ENCODE measurements at regions not wholly inside any gene's neighbourhood (a gene's known extent, or its start where the extent isn't known, plus 50 kb on each side); places are given as distances from the start of the nearest gene placed in this dataset.

DNA sequence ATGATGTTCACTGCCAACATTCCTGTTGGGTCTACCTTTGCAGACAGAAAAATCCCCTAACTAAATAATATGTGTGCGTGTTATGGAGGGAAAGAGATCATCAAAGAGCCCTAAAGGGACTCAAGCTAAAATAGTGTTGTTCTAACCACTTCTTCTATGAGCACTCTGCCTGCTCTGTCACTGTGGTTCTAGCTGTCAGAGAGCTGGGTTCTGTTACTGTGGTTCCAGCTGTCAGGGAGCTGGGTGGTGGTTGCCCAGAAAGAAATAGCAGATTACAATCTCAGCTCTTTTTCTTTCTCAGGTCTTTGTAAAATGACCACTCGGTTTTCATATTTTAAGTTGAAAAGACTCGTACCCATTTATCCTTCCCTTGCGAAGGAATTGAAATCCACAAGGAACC lies 176.3 kb downstream of the HS3ST3A1 start:
- DNase-seq (ENCODE audit: low read depth) = no peak
- H3K4me3 ChIP-seq (ENCODE audit: low read length) = no peak overlapping the region
- TF ChIP-seq, protein P1, sequence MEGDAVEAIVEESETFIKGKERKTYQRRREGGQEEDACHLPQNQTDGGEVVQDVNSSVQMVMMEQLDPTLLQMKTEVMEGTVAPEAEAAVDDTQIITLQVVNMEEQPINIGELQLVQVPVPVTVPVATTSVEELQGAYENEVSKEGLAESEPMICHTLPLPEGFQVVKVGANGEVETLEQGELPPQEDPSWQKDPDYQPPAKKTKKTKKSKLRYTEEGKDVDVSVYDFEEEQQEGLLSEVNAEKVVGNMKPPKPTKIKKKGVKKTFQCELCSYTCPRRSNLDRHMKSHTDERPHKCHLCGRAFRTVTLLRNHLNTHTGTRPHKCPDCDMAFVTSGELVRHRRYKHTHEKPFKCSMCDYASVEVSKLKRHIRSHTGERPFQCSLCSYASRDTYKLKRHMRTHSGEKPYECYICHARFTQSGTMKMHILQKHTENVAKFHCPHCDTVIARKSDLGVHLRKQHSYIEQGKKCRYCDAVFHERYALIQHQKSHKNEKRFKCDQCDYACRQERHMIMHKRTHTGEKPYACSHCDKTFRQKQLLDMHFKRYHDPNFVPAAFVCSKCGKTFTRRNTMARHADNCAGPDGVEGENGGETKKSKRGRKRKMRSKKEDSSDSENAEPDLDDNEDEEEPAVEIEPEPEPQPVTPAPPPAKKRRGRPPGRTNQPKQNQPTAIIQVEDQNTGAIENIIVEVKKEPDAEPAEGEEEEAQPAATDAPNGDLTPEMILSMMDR (conservative IDR thresholded peaks at IDR 0.05; ENCODE audit: low read length) = no peak

DNA sequence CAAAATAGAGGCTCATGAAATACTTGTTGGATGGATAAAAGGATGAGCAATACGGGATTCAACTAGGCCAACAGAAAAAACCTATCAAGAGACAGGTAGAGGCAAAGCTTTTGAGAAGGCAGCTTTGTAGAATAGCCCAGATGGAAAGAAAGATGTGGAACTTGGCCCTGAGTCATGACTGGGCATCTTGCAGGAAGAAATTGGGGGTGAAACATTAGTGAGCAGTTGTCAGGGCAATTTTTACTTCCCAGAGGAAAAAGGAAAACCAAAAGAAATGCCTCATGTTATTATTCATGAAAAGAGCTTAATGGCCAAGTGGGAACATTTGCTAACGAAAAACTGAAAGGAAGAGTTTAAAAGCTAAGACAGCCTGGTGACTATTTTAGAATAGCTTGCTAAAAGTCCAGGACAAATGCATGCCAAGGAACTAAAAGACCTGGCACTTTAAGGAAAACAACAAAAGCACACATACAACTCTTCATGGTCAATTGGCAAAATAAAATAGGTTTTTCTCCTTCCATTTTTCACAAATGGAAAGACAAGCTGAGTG lies 180.1 kb downstream of the HS3ST3A1 start:
- TF ChIP-seq, protein P1 (conservative IDR thresholded peaks at IDR 0.05; ENCODE audit: low read length) = no peak
- no peak for DNase-seq (ENCODE audit: low read depth)
- no peak overlapping the region for H3K4me3 ChIP-seq (ENCODE audit: low read length)

DNA sequence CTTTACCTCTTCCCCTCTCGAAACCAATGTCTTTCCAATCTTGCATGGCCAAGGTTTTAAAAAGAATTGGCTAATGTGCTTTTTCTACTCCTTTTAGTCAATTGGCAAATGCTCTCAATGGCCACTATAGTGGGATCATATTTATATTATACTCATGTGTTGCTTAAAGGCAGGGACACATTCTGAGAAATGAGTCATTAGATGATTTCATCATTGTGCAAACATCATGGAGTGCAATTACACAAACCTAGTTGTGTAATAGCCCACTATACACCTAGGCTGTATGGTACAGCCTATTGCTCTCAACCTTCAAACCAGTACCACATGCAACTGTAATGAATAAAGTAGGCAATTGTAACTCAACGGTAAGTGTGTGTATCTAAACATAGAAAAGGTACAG lies 180.9 kb downstream of the HS3ST3A1 start:
- TF ChIP-seq, protein P1 (conservative IDR thresholded peaks at IDR 0.05; ENCODE audit: low read length) = no peak
- peak; percentile 85 for DNase-seq (ENCODE audit: low read depth)
- no peak overlapping the region for H3K4me3 ChIP-seq (ENCODE audit: low read length)

DNA sequence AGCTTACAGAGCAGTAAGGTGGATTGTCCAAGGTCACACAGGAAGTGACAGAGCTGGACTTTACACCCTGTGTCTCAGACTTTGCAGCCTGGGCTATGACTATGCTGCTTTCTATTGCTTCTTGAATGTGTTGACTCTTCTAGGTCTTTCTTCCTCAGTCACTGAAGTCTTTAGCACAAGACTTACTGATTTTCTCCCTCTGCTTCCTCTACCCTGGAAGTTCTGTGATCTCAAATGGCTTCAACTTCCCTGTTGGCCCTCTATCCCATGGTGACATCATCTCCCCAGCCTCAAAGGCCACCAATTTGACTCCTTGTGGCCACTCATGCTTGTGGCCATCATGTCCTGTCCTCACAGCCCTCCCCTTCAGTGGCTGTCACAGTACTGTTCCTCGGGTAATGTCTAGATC lies 181.3 kb downstream of the HS3ST3A1 start:
- H3K4me3 ChIP-seq (ENCODE audit: low read length) = no peak overlapping the region
- TF ChIP-seq, protein P1 (conservative IDR thresholded peaks at IDR 0.05; ENCODE audit: low read length) = no peak
- DNase-seq (ENCODE audit: low read depth) = no peak

DNA sequence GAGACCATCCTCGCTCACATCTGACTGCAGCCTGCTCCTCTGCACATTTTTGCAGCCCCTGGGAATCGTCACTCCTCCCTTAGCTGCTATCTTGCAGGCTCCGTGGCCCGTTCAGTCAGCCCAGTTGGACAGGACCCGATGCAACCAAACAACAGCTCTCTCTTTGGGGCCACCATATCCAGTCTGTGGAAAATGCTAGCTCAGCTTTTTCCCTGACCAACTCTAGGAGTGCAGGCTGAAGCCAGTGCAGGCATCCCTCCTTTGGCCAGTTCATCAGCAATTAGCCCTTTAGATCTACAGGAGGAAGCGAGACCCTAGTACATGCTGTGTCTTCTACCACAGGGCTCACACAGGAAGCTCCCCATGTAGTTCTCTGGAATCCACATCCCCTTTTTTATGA lies 182.1 kb downstream of the HS3ST3A1 start:
- no peak for DNase-seq (ENCODE audit: low read depth)
- no peak overlapping the region for H3K4me3 ChIP-seq (ENCODE audit: low read length)
- TF ChIP-seq, protein P1 (conservative IDR thresholded peaks at IDR 0.05; ENCODE audit: low read length) = no peak

DNA sequence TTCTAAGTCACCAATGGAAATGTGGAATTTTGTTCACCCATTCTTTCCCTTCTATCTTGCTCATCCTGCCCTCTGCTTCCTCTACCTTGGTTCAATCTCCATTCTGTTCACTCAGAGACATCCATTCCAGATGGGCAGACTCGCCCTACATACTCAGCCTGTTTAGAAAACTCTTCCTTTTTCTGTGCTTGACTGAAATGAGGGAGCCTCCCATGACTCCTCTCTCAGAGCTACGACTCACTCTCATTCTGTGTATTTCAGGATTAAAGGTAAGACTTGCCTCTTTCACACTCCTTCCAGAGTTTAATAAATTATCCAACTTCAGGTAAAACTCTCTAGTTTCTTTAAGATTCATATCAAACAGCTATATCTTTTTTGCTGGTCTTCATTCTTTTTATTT lies 182.8 kb downstream of the HS3ST3A1 start:
- no peak for DNase-seq (ENCODE audit: low read depth)
- TF ChIP-seq, protein P1 (conservative IDR thresholded peaks at IDR 0.05; ENCODE audit: low read length) = no peak
- no peak overlapping the region for H3K4me3 ChIP-seq (ENCODE audit: low read length)

DNA sequence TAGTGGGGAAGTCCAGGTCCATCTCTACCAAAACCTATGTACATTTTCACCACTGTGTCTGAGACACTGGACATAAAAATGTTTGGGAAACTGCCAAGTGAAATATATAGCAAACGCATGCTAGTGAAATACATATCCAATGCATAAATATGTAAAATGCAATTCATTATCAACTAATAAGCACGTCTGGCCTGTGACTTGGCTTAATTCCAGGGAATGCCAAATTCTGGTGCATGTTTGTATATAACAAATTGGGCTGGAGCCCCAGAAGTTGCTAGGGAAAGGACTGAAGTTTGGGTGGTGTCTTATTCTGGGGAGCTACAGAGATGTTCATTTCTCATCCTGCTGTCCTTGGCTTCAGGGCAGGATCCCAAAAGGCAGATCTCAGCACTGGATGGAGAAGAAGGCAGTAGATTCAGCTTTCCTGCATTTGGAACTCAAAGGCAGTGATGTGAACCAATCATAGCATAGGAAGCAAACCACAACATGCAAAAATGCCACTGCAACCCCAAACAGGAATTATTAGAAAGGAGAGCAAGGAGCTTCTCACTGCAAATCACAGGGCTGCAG lies 184.3 kb downstream of the HS3ST3A1 start:
- H3K4me3 ChIP-seq (ENCODE audit: low read length) = no peak overlapping the region
- TF ChIP-seq, protein P1 (conservative IDR thresholded peaks at IDR 0.05; ENCODE audit: low read length) = no peak
- no peak for DNase-seq (ENCODE audit: low read depth)
